NB4 (cell line): ENCODE measurements at regions not wholly inside any gene's neighbourhood (a gene's known extent, or its start where the extent isn't known, plus 50 kb on each side); places are given as distances from the start of the nearest gene placed in this dataset.

Source experiments
- DNase-seq: peaks from one replicate; pipeline ENCODE4 v3.0.0; 2010; ENCODE audit warnings: low read depth
- H3K4me3 ChIP-seq: one replicate; pipeline ENCODE4 v1.5.1; 2011; ENCODE audit warnings: mild to moderate bottlenecking, low read depth, low read length, moderate library complexity
- MYC ChIP-seq: IDR thresholded peaks from 2 replicates; pipeline ENCODE4 v1.6.1; 2011; ENCODE audit warnings: low read depth, low read length
- POLR2A ChIP-seq: IDR thresholded peaks from 2 replicates; pipeline ENCODE4 v1.6.1; 2011; ENCODE audit warnings: mild to moderate bottlenecking; ENCODE audit not compliant: insufficient read length; ENCODE audit errors: extremely low read depth
- TF ChIP-seq, protein P1 (sequence below): IDR thresholded peaks from one replicate; pipeline ENCODE4 v1.5.1; 2012; ENCODE audit warnings: low read depth, low read length
- TF ChIP-seq, protein P2 (sequence below): IDR thresholded peaks from 2 replicates; pipeline ENCODE4 v1.6.1; 2011; ENCODE audit warnings: low read depth, low read length

GRCh38 chr10:63920926-63921325 lies 399.7 kb downstream of the REEP3 start:
- TF ChIP-seq, protein P1, sequence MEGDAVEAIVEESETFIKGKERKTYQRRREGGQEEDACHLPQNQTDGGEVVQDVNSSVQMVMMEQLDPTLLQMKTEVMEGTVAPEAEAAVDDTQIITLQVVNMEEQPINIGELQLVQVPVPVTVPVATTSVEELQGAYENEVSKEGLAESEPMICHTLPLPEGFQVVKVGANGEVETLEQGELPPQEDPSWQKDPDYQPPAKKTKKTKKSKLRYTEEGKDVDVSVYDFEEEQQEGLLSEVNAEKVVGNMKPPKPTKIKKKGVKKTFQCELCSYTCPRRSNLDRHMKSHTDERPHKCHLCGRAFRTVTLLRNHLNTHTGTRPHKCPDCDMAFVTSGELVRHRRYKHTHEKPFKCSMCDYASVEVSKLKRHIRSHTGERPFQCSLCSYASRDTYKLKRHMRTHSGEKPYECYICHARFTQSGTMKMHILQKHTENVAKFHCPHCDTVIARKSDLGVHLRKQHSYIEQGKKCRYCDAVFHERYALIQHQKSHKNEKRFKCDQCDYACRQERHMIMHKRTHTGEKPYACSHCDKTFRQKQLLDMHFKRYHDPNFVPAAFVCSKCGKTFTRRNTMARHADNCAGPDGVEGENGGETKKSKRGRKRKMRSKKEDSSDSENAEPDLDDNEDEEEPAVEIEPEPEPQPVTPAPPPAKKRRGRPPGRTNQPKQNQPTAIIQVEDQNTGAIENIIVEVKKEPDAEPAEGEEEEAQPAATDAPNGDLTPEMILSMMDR = no peak
- TF ChIP-seq, protein P2, sequence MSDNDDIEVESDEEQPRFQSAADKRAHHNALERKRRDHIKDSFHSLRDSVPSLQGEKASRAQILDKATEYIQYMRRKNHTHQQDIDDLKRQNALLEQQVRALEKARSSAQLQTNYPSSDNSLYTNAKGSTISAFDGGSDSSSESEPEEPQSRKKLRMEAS = no peak
- TF ChIP-seq POLR2A (no peak), MYC (no peak)
- DNase-seq = no peak
- no peak overlapping the region for H3K4me3 ChIP-seq

- TF ChIP-seq, protein P2 = no peak
- TF ChIP-seq POLR2A (no peak), MYC (no peak)
- TF ChIP-seq, protein P1 = no peak
- no peak overlapping the region for H3K4me3 ChIP-seq
- no peak for DNase-seq
These were observed 400.8 kb downstream of the REEP3 start for GRCh38 chr10:63921908-63922467.

DNA sequence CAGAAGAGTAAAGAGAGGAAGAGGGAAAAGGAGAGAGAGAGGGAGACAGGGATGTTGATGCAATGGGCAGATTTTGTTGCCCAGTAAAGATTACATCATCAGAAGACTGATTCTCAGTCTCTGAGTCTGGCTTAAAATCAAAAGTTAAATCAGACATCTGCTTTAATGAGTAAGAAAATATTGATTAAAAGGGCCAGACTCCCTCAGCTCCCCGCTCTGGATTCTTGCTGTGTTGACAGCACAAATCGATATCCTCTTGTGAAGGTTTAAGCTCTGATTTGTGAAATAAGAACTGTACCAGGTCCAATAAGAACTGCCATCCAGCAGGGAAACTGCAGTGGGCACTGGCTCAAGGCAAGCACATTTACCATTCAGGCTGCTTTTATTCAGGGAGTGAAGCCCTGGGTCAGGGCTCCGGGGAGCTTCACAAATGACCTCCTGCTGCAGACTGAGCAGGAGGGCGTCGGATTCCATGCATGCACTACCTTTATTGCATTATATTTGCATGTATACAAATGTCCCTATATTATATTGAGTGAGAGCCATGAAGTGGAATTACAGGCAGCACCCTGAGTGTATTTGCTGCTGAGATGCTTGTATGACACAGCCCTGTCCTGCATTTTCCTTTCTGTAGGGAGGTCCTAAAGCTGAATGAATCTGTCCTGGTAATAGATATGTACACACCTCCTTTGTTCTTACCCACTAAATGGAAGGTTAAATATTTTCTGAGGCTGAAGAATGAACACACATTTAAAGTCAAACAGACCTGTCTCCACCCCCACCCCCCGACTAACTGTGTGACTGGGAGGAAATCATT lies 401.5 kb downstream of the REEP3 start:
- no peak for DNase-seq
- TF ChIP-seq, protein P2 = no peak
- TF ChIP-seq MYC = no peak
- no peak for TF ChIP-seq POLR2A
- TF ChIP-seq, protein P1 = no peak
- H3K4me3 ChIP-seq = no peak overlapping the region

DNA sequence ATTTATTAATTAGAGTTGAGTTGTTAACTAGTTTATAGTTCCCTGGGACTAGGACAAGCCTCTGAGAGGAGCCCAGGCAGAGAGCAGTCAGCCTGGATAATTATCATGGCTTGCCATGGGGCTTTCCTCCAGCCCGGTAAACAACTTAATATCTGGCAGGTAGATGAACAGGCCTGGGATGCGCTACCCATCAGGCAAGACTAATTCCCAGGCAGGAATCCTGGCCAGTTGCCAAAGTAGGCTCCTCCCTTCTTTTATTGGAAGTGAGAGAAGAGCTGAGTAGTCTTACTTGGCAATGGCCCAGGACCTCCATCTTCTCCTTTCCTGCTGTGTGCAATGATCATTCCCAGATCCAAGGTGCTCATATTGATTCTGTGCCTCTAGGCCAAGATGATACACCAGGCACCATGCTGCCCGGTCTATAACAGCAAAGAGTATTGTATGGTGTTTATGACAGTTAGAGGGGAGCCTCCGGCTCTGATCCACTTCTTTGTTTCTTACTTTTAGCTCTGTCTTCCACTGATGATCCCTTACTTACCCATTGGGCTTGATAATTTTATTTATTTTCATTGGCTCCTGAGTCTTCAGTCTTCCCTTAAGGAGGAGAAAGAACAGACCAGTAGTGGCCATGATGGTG lies 408.7 kb downstream of the REEP3 start:
- no peak overlapping the region for H3K4me3 ChIP-seq
- no peak for DNase-seq
- TF ChIP-seq, protein P1 = no peak
- TF ChIP-seq MYC = no peak
- no peak for TF ChIP-seq POLR2A
- TF ChIP-seq, protein P2 = no peak

DNA sequence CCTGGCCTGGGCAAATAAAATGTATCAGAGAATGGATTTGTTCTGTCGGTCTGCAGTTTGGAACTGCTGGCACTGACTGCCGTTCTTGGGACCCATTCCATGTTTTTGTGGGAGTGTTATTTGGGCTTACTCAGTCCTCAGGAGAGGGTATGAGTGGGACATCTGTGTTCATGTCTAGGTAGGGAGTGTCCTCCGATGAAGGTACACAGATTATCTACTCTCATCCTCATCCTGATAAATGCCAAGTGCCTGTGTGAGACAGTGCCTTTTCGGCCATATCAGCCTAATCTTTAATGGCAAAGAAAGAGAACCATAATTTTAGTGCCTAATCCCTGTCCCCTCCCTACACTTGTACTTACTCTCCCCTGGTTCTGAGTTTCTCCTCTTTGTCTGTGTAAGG lies 409.4 kb downstream of the REEP3 start:
- TF ChIP-seq POLR2A = no peak
- no peak for DNase-seq
- H3K4me3 ChIP-seq = no peak overlapping the region

DNA sequence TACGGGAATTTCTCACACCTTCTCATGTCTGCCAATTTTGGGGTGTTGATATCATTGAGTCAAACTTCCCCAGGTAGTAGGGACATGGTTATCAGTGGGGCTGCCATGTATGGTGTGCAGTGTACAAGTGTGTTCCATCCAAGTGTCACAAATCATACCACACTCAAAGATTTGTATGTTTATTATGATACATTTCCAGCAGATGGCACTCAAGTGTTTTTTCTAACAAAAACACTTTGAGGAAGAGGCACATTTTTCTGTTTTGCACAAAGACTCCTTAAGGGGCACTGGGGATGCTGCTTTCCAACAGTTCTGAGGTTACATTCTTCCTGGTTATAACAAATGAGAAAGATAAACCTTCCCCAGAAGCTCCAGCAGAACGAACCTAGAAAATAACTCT lies 414.5 kb downstream of the REEP3 start:
- TF ChIP-seq, protein P1 = no peak
- TF ChIP-seq POLR2A (no peak), MYC (no peak)
- TF ChIP-seq, protein P2 = no peak
- DNase-seq = peak; percentile 36

More for the DNA sequence above, 414.5 kb downstream of the REEP3 start:
- no peak overlapping the region for H3K4me3 ChIP-seq
